ENCODE measurements at regions not wholly inside any gene's neighbourhood (a gene's known extent, or its start where the extent isn't known, plus 50 kb on each side); places are given as distances from the start of the nearest gene placed in this dataset.
"Not testable (repeated sequence)": the region's sequence is repeated elsewhere in the genome, so short reads cannot be mapped to it uniquely, and the experiment has no call there.

DNA sequence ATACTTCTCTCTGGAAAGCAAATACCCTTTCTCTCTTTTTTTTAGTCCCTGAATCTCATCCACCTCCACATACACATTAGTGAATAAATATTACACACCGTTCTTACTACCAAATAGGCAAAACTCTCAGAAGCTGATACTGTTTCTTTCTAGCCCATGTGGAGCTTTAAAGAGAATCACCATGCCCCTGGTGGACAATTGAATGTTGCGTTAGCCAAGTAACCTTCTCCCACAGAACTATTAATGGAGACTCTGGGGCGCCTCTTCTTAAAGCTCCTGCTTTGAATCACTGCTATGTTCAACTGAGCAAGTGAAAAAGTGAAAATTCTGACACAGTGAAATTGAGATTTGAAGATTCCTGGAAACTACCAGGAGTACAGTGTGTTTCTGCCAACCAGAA is 522.8 kb upstream of the CDH7 start:
- no peak for DNase-seq (ENCODE audit: low read depth)
- no peak overlapping the region for H3K4me3 ChIP-seq (ENCODE audit: low read depth, low read length)

- no peak overlapping the region for H3K4me3 ChIP-seq (ENCODE audit: low read depth, low read length)
- no peak for DNase-seq (ENCODE audit: low read depth)
These were observed 529.1 kb upstream of the CDH7 start for GRCh38 chr18:65221736-65222135.

- DNase-seq (ENCODE audit: low read depth): no peak
- no peak overlapping the region for H3K4me3 ChIP-seq (ENCODE audit: low read depth, low read length)
These were observed 529.7 kb upstream of the CDH7 start for GRCh38 chr18:65221115-65221514.

GRCh38 chr18:65215865-65216466 is 534.8 kb upstream of the CDH7 start:
- H3K4me3 ChIP-seq (ENCODE audit: low read depth, low read length): no peak overlapping the region
- DNase-seq (ENCODE audit: low read depth): no peak

DNA sequence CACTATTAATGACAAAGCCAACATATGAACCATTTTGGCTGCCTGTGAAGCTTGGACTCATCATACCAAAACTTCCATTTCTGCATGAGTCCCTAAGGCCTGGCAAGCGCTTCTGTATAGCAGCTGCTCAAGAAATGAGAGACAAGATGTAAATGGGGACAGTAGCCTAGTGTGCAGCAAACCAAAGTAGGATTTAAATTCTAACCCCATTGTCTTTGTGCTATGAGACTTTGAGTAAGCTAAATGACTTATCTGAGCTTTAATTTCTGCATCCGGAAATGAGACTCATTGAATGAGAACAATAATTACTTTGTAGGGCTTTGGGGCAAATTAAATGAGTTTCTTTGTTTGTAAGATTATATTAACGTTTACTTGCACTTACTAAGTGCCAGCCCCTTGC is 536.4 kb upstream of the CDH7 start:
- H3K4me3 ChIP-seq (ENCODE audit: low read depth, low read length): no peak overlapping the region
- no peak for DNase-seq (ENCODE audit: low read depth)

DNA sequence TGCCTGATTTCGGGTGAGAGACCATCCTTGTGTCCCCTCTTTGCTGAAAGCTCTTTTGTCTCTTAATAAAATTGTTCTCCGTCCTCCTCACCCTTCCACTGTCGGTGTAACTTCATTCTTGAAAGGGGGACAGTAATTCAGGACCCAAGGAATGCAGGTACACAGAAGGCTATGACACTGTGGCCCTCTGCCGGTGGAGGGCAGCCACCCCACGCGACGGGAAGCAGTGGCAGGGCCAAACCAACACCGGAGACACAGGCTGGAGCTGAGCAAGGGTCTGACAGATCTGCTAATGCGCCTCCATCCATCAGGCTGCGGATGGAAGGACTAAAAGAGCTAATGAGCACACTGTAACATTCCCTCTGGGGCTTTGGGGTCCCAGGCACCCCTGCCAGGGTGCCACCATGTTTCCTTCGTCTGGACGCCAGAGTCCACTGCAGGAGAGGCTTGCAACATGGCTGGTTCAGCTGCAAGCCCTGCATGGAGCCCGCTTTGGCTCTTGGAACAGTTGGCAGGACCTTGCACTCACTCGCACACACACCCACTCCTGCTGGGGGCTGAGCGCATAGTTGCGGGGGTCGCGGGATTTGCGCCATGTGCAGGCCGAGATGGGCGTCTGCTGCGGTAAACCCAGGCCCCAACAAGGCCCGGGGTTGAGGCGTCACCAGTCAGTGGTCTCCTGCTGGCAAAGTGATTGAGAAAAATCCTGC is 544.1 kb upstream of the CDH7 start:
- H3K4me3 ChIP-seq (ENCODE audit: low read depth, low read length): no peak overlapping the region
- no peak for DNase-seq (ENCODE audit: low read depth)

DNA sequence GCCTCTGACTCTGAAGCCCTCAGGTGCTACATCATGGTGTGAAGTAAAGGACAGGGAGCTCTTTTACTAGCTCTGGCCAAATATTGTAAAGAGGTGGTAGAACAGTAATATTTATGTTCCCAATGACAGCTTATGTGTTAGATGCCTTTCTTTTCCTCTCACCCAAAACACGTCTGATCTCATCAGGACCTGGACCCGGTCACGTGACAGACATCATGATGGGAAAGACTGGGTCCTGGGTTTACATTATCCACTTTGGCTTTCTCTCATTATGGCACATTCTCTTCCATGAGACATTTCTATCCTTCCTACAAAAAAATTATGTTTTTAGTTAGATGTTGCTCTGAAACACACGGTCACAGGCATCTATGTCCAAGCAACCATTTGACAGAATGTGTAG is 548.7 kb upstream of the CDH7 start:
- DNase-seq (ENCODE audit: low read depth): no peak
- no peak overlapping the region for H3K4me3 ChIP-seq (ENCODE audit: low read depth, low read length)

DNA sequence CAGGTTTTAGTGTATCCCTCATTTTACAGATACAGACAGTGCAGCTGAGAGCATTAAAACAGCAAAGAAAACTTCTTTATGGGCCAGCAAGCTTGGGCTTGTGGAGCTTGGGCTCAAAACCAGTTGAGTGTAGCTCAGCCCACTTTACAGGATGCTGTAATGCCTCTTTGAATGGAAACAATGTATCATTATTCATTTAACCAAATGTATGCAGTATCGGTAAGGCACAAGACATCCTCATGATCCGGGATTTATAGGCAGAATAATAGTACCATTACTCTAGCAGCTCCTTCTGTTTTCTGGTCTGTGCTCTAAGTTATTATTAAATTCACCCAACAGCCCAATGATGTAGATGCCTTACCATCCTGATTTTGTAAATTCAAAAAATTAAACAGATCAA is 575.1 kb upstream of the CDH7 start:
- H3K4me3 ChIP-seq (ENCODE audit: low read depth, low read length): no peak overlapping the region
- no peak for DNase-seq (ENCODE audit: low read depth)

GRCh38 chr18:65162086-65162485 is 588.7 kb upstream of the CDH7 start:
- not testable (repeated sequence) for H3K4me3 ChIP-seq (ENCODE audit: low read depth, low read length); DNase-seq (ENCODE audit: low read depth)

DNA sequence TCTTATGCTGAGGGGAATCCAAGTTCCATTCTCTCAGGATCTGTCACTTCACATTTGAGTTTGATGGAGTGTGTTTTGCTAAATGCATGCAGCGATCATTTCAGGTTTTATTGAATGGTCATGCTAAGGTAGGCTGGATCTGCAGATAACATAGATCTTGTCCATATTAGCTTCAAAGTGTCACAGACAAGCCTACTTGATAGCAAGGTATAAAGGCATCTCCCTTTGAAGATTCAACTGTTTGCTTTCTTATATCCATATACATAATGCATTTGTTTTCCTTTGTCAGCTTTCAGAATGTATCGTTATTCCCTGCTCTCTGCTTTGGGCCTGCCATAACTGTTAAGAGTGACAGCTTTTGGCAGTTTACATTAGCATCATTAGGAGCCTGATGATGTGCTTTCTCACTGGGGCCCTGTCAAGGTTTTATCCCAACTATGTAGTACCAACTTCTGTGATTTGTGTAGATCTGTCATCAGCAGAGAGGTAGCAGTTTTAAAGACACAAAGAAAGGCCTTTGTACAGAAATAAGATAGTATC is 604.3 kb upstream of the CDH7 start:
- no peak overlapping the region for H3K4me3 ChIP-seq (ENCODE audit: low read depth, low read length)
- no peak for DNase-seq (ENCODE audit: low read depth)

DNA sequence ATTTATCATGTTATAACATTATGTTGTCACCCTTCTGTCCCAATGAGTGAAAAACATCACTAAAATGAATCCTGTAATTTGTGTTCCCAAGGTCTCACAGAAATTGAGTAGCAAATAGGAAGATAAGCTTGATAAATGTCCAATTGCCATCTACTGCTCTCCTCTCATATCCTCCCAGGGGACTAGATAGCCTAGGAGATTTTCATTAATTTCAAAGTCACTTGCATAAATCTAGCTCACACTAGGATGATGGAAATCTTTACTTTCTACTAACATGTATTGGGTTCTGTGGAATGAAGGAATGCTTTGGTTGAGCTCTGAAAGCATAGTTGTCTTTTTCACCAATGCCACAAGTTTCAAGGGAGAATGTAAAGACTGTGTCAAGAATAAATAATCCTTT is 605.5 kb upstream of the CDH7 start:
- DNase-seq (ENCODE audit: low read depth): no peak
- H3K4me3 ChIP-seq (ENCODE audit: low read depth, low read length): no peak overlapping the region

DNA sequence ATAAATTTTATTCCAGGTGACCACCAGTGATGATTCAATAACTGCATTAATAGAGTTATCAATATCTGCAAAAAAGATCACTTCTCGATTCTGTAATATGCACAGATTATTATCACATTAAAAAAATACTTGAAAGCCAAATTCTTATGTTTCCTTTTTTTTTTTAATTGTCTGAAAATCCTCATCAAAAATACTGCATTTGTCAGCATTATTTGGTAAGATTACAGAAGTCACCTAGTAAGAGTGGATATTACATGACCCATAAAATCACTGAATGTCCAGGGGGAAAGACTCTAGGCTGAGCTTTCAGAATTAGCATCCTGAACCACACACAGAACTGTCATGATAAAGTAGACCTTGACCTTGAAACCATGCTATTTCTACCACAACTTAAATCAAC is 617.2 kb upstream of the CDH7 start:
- no peak for DNase-seq (ENCODE audit: low read depth)
- H3K4me3 ChIP-seq (ENCODE audit: low read depth, low read length): no peak overlapping the region

DNA sequence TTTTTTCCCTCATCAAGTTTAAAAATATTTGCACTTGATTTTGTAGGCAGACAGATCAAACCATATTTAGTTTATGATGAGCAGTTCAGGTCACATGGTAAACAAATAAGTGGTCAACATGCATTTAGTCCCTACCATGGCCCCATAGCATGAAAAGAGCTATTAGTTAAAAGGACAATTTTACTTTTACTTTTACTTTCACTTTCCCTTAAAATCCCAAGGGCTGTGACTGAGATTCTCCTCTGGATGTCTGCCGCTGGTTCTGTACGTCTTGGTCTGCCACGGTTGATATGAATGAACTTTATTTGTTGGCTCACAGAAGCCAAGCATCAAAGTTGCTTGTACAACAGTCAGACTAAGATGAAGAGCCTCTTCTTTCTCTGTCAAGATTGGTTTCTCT is 626.2 kb upstream of the CDH7 start:
- H3K4me3 ChIP-seq (ENCODE audit: low read depth, low read length): no peak overlapping the region
- no peak for DNase-seq (ENCODE audit: low read depth)

- H3K4me3 ChIP-seq (ENCODE audit: low read depth, low read length): no peak overlapping the region
- no peak for DNase-seq (ENCODE audit: low read depth)
These were observed 646.9 kb upstream of the CDH7 start for GRCh38 chr18:65103864-65104263.

DNA sequence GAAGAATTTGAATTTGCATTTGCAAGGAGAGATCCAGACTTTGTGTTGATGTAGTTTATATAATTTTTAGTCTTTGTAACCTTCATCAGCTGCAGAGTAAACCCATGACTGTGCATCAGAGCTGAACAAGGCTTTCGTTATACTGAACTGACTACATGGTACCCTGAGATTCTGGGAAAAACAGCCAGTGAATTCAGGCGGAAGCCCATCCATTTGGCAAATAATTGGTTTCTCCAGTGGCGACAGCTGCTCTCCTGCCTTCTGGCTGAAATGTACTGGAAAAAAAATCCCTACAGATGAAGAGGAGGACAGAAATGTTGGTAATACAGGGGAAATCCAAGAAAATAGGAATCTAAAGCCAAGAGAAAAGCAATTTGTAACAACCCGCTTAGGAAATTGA is 657.5 kb upstream of the CDH7 start:
- no peak for DNase-seq (ENCODE audit: low read depth)
- no peak overlapping the region for H3K4me3 ChIP-seq (ENCODE audit: low read depth, low read length)

DNA sequence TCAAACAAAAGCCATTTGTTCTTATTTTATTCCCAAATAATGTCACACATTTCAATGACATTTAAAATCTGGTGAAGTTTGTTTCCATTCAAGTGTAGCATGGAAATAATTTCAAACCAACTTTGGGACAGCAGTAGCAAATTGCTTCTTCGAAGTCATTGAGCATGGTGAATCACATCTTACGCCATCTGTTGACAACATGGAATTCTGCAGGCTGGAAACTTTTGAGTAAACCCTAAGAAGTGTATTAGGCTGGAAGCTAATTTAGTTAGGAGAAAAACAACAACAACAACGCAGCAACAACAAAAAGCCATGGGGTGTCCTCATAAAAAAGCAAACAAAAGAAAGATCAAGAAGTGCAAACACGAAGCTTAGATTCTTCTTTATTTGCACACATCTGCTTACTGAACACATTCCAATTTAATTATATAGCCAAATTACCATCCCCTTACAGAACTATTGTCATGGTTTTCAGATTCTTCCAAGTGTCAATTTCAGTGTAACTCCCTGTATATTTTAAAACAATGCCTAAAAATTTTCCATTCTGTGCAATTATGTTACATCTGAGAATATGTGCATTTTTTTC is 659.0 kb upstream of the CDH7 start:
- no peak overlapping the region for H3K4me3 ChIP-seq (ENCODE audit: low read depth, low read length)
- no peak for DNase-seq (ENCODE audit: low read depth)

GRCh38 chr18:65082907-65083306 is 667.9 kb upstream of the CDH7 start:
- H3K4me3 ChIP-seq (ENCODE audit: low read depth, low read length): no peak overlapping the region
- DNase-seq (ENCODE audit: low read depth): no peak

GRCh38 chr18:65081786-65082185 is 669.0 kb upstream of the CDH7 start:
- no peak overlapping the region for H3K4me3 ChIP-seq (ENCODE audit: low read depth, low read length)
- no peak for DNase-seq (ENCODE audit: low read depth)

DNA sequence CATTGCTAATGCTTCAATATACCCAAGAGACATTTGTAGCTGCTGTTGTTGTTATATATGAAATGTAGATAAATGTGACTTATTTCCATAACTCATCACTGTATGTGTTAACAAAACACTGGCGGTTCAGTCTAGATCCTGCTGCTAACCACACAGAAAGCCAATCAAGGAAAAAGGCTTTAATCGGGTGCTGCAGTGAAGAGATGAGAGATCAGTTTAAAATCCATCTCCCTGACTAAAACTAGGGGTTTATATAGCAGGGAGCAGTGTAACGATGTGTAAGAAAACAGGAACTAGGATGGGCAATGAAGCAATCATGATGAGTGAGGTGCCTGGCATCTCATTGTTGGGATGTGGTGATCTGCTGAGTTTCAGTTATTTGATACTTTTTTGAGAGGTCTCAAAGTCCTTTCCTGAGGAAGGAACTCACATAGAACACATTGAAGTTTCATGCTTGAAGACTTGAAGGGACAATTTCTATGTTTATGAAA is 677.7 kb upstream of the CDH7 start:
- DNase-seq (ENCODE audit: low read depth): no peak
- no peak overlapping the region for H3K4me3 ChIP-seq (ENCODE audit: low read depth, low read length)

DNA sequence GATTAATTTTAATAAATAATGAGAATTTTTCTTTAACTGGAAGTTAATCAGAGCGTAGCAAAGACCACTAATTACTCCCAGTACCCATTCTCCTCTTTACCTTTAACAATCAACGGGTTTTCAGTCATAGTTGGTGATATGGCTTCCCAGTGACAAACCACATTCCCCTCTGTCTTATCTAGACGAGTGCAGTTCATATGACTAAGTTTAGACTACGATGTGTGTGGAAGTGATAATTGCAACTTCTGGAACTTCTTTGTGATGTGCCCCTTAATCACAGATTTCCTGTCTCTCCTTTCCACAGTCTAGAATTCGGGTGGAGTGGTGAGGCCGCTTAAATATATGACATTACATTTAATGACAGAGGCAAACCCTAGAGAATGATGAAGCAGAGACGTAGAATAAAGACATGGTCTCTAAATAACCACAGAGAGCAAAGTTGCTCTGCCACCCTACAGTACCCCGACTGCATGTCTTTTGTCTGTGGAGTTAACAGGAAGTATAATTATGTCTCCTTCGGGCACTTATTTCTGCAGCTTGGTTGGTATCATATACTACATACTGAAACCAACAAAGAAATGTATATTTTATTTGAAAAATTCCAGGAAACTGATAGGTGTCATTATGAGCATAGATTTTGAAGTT is 693.3 kb upstream of the CDH7 start:
- DNase-seq (ENCODE audit: low read depth): no peak
- H3K4me3 ChIP-seq (ENCODE audit: low read depth, low read length): no peak overlapping the region

Data from skeletal muscle cell (primary cell).